MCF 10A (cell line): ENCODE measurements at regions not wholly inside any gene's neighbourhood (a gene's known extent, or its start where the extent isn't known, plus 50 kb on each side); places are given as distances from the start of the nearest gene placed in this dataset.

ENCODE experiments used
- BruUV-seq: library from RNA; stranded (reverse); fragments of 400-500 nt; replicated peaks from 2 replicates; lab custom pipeline; 2021; lab: Mats Ljungman, UMichigan
- CTCF ChIA-PET: fragments of 300-600 bp; sonication (Branson Sonifier 250); formaldehyde crosslinking; extraction: SDS; loops from one replicate; lab custom pipeline; 2021; ENCODE audit warnings: antibody characterized with exemption, inconsistent platforms; lab: Yijun Ruan, JAX
- POLR2A ChIA-PET: fragments of 300-600, 350-650 bp; sonication (Branson Sonifier 250); formaldehyde crosslinking; extraction: SDS; loops from one replicate; lab custom pipeline; 2020; ENCODE audit warnings: antibody characterized with exemption, inconsistent platforms; lab: Yijun Ruan, JAX
- DNase-seq: peaks from one replicate; pipeline ENCODE4 v3.0.0-alpha.2; 2018; ENCODE audit not compliant: unreplicated experiment
- H3K27ac Mint-ChIP-seq: one replicate; pipeline ENCODE4 v1.8.0; 2022; ENCODE audit warnings: mild to moderate bottlenecking, low read depth, mixed read lengths; ENCODE audit not compliant: unreplicated experiment
- H3K27me3 Mint-ChIP-seq: one replicate; pipeline ENCODE4 v1.8.0; 2022; ENCODE audit warnings: mixed read lengths; ENCODE audit not compliant: insufficient read depth, unreplicated experiment
- H3K36me3 Mint-ChIP-seq: one replicate; pipeline ENCODE4 v1.8.0; 2022; ENCODE audit warnings: mild to moderate bottlenecking, moderate library complexity, mixed read lengths; ENCODE audit not compliant: insufficient read depth, unreplicated experiment
- H3K4me1 Mint-ChIP-seq: one replicate; pipeline ENCODE4 v1.8.0; 2022; ENCODE audit warnings: mixed read lengths; ENCODE audit not compliant: insufficient read depth, unreplicated experiment
- H3K4me3 Mint-ChIP-seq: one replicate; pipeline ENCODE4 v1.8.0; 2022; ENCODE audit warnings: mild to moderate bottlenecking, moderate library complexity, mixed read lengths; ENCODE audit not compliant: unreplicated experiment
- H3K9me3 Mint-ChIP-seq: one replicate; pipeline ENCODE4 v1.8.0; 2022; ENCODE audit warnings: mixed read lengths; ENCODE audit not compliant: unreplicated experiment
- intact Hi-C: fragments of 100-400 bp; cut with micrococcal nuclease; formaldehyde crosslinking; loops from 2 replicates; pipeline ENCODE4 v1.14.1; 2022
- TF ChIP-seq, protein P1 (sequence below): fragments of 200-600 bp; IDR thresholded peaks from one replicate; pipeline ENCODE4 v1.8.0; 2022; ENCODE audit warnings: antibody characterized with exemption, mild to moderate bottlenecking; ENCODE audit not compliant: unreplicated experiment

GRCh38 chr6:167538746-167539145 is 213.9 kb downstream of the TTLL2 start:
- peaks cover 11% of the 10 kb centered on the region for H3K27me3 Mint-ChIP-seq
- no TSS peak for BruUV-seq
- intact Hi-C loops, result no loop called here
- ChIA-PET CTCF (no interaction called here), POLR2A (no interaction called here)
- no peaks in the 10 kb centered on the region for H3K9me3 Mint-ChIP-seq
- H3K27ac Mint-ChIP-seq, result no peak overlapping the region
- no peaks in the 10 kb centered on the region for H3K36me3 Mint-ChIP-seq
- TF ChIP-seq, protein P1, sequence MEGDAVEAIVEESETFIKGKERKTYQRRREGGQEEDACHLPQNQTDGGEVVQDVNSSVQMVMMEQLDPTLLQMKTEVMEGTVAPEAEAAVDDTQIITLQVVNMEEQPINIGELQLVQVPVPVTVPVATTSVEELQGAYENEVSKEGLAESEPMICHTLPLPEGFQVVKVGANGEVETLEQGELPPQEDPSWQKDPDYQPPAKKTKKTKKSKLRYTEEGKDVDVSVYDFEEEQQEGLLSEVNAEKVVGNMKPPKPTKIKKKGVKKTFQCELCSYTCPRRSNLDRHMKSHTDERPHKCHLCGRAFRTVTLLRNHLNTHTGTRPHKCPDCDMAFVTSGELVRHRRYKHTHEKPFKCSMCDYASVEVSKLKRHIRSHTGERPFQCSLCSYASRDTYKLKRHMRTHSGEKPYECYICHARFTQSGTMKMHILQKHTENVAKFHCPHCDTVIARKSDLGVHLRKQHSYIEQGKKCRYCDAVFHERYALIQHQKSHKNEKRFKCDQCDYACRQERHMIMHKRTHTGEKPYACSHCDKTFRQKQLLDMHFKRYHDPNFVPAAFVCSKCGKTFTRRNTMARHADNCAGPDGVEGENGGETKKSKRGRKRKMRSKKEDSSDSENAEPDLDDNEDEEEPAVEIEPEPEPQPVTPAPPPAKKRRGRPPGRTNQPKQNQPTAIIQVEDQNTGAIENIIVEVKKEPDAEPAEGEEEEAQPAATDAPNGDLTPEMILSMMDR, result no peak
- no peaks in the 10 kb centered on the region for H3K4me1 Mint-ChIP-seq
- no peak overlapping the region for H3K4me3 Mint-ChIP-seq
- DNase-seq, result no peak

GRCh38 chr6:167540796-167541195 is 215.9 kb downstream of the TTLL2 start:
- intact Hi-C loops, result no loop called here
- Mint-ChIP-seq H3K27me3 (no peaks in the 10 kb centered on the region), H3K27ac (no peak overlapping the region), H3K9me3 (no peaks in the 10 kb centered on the region), H3K36me3 (no peaks in the 10 kb centered on the region), H3K4me1 (no peaks in the 10 kb centered on the region), H3K4me3 (no peak overlapping the region)
- DNase-seq, result no peak
- ChIA-PET POLR2A (no interaction called here), CTCF (no interaction called here)
- no TSS peak for BruUV-seq
- TF ChIP-seq, protein P1, result no peak

- TF ChIP-seq, protein P1, result no peak
- H3K4me1 Mint-ChIP-seq, result no peaks in the 10 kb centered on the region
- no peaks in the 10 kb centered on the region for H3K36me3 Mint-ChIP-seq
- intact Hi-C loops, result no loop called here
- no peak overlapping the region for H3K4me3 Mint-ChIP-seq
- CTCF ChIA-PET, result no interaction called here
- no peaks in the 10 kb centered on the region for H3K9me3 Mint-ChIP-seq
- no TSS peak for BruUV-seq
- no peak overlapping the region for H3K27ac Mint-ChIP-seq
- H3K27me3 Mint-ChIP-seq, result no peaks in the 10 kb centered on the region
- no peak for DNase-seq
- POLR2A ChIA-PET, result no interaction called here
These were observed 216.7 kb downstream of the TTLL2 start for GRCh38 chr6:167541544-167541943.

- no peaks in the 10 kb centered on the region for H3K27me3 Mint-ChIP-seq
- H3K4me1 Mint-ChIP-seq, result no peaks in the 10 kb centered on the region
- intact Hi-C loops, result no loop called here
- H3K4me3 Mint-ChIP-seq, result no peak overlapping the region
- TF ChIP-seq, protein P1, result no peak
- BruUV-seq, result no TSS peak
- no peak for DNase-seq
- no peaks in the 10 kb centered on the region for H3K36me3 Mint-ChIP-seq
- POLR2A ChIA-PET, result interaction anchor here (0.6 to 0.7 kb wide), 2 partner anchors 20 to 43 kb away, joined by 3 read pairs; no protein-coding TSS in a partner anchor
- no peaks in the 10 kb centered on the region for H3K9me3 Mint-ChIP-seq
- CTCF ChIA-PET, result no interaction called here
- no peak overlapping the region for H3K27ac Mint-ChIP-seq
These were observed 219.0 kb downstream of the TTLL2 start for GRCh38 chr6:167543602-167544497.
